ENCODE measurements at regions not wholly inside any gene's neighbourhood (a gene's known extent, or its start where the extent isn't known, plus 50 kb on each side); places are given as distances from the start of the nearest gene placed in this dataset.

DNA sequence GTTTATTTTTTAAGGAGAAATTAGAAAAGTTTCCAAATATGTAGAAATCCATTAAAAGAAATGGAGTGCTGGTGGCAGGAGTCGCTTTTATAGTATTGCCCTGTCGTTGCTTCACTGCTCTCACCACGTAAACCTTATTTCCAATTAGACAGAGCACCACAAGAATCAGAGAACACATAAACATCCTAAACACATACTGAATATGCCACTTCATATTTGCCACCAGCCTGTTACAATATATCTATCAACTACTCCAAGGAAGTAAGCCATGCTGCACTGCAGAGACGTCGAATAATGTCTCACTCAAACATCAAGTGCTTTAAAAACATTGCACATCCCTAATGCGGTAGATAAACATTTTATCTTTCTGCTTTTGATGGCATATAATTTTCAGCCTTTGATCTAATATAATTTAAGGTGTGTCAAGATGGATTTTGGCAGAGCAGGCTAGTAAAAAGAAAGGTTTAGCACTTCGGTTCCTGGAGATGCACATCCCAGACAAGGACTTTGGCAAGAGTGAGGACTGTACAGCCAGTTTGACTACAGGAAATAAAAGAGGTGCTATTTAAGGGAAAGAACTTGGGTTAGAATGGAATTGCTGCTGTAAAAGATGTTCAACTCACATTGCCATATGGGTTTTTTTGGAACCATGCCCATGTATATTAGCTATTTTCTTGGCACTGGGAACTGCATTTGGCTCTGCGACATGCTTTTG is 932.3 kb downstream of the EFNB2 start:
- TF ChIP-seq, protein P1, sequence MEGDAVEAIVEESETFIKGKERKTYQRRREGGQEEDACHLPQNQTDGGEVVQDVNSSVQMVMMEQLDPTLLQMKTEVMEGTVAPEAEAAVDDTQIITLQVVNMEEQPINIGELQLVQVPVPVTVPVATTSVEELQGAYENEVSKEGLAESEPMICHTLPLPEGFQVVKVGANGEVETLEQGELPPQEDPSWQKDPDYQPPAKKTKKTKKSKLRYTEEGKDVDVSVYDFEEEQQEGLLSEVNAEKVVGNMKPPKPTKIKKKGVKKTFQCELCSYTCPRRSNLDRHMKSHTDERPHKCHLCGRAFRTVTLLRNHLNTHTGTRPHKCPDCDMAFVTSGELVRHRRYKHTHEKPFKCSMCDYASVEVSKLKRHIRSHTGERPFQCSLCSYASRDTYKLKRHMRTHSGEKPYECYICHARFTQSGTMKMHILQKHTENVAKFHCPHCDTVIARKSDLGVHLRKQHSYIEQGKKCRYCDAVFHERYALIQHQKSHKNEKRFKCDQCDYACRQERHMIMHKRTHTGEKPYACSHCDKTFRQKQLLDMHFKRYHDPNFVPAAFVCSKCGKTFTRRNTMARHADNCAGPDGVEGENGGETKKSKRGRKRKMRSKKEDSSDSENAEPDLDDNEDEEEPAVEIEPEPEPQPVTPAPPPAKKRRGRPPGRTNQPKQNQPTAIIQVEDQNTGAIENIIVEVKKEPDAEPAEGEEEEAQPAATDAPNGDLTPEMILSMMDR (IDR thresholded peaks at IDR 0.05; ENCODE audit: low read depth, low read length, poor library complexity, severe bottlenecking), result no peak
- TF ChIP-seq EZH2phosphoT487 (IDR thresholded peaks at IDR 0.05; ENCODE audit: borderline replicate concordance, low read length), result no peak
